PC-3 (cell line): ENCODE measurements at regions not wholly inside any gene's neighbourhood (a gene's known extent, or its start where the extent isn't known, plus 50 kb on each side); places are given as distances from the start of the nearest gene placed in this dataset.

Source experiments
- ATAC-seq: fragments of 200-7000 bp; cut with Tn5 transposase; 2 replicates; pipeline ENCODE4 v1.9.1; 2020; ENCODE audit warnings: mild to moderate bottlenecking, moderate library complexity
- BruUV-seq: library from RNA; stranded (reverse); fragments of 400-500 nt; replicated peaks from 2 replicates; lab custom pipeline; 2021; lab: Mats Ljungman, UMichigan
- CTCF ChIA-PET: fragments of 300-600 bp; sonication (Branson Sonifier 250); formaldehyde crosslinking; loops from one replicate; lab custom pipeline; 2022; ENCODE audit warnings: antibody characterized with exemption; lab: Charles Lee
- POLR2A ChIA-PET: fragments of 300-600 bp; sonication (Branson Sonifier 250); formaldehyde crosslinking; loops from one replicate; lab custom pipeline; 2022; ENCODE audit warnings: antibody characterized with exemption; ENCODE audit not compliant: unreplicated experiment; lab: Charles Lee
- DNase-seq: peaks from one replicate; pipeline ENCODE4 v3.0.0-alpha.2; 2015
- H2AFZ ChIP-seq: fragments of 300-600 bp; sonication (generic); 2 replicates; pipeline ENCODE4 v1.6.0; 2016; ENCODE audit warnings: antibody characterized with exemption, low read length
- H3F3A ChIP-seq: fragments of 300-600 bp; sonication (generic); one replicate; pipeline ENCODE4 v1.6.0; 2017; ENCODE audit warnings: antibody characterized with exemption, low read length, control low read depth, mild to moderate bottlenecking; ENCODE audit not compliant: unreplicated experiment
- H3K27ac ChIP-seq: fragments of 300-600 bp; sonication (generic); 2 replicates; pipeline ENCODE4 v1.5.1; 2016; ENCODE audit warnings: mild to moderate bottlenecking, low read length
- H3K27me3 ChIP-seq: fragments of 300-600 bp; sonication (generic); 2 replicates; pipeline ENCODE4 v1.6.1; 2016; ENCODE audit warnings: low read length, mixed read lengths
- H3K36me3 ChIP-seq: fragments of 300-600 bp; sonication (generic); 2 replicates; pipeline ENCODE4 v1.6.1; 2016; ENCODE audit warnings: low read depth, mixed run types, low read length, mixed read lengths
- H3K4me1 ChIP-seq: fragments of 300-600 bp; sonication (generic); 2 replicates; pipeline ENCODE4 v1.5.1; 2016; ENCODE audit warnings: low read length; ENCODE audit not compliant: insufficient read depth
- H3K4me2 ChIP-seq: fragments of 300-600 bp; sonication (generic); 2 replicates; pipeline ENCODE4 v1.6.0; 2016; ENCODE audit warnings: low read length
- H3K4me3 ChIP-seq: fragments of 300-600 bp; sonication (generic); 2 replicates; pipeline ENCODE4 v1.5.1; 2016; ENCODE audit warnings: mild to moderate bottlenecking, low read length, mixed read lengths
- H3K79me2 ChIP-seq: fragments of 300-600 bp; sonication (generic); 2 replicates; pipeline ENCODE4 v1.6.1; 2017; ENCODE audit warnings: low read length, mixed read lengths
- H3K9ac ChIP-seq: fragments of 300-600 bp; sonication (generic); 2 replicates; pipeline ENCODE4 v1.6.0; 2016; ENCODE audit warnings: mild to moderate bottlenecking, low read length
- H3K9me2 ChIP-seq: fragments of 300-600 bp; sonication (generic); replicated peaks from 2 replicates; pipeline ENCODE4 v1.6.1; 2016; ENCODE audit warnings: mixed run types, low read length, mixed read lengths
- H3K9me3 ChIP-seq: fragments of 300-600 bp; sonication (generic); 2 replicates; pipeline ENCODE4 v1.6.1; 2016; ENCODE audit warnings: low read length, mixed read lengths
- H4K20me1 ChIP-seq: fragments of 300-600 bp; sonication (generic); 2 replicates; pipeline ENCODE4 v1.6.1; 2016; ENCODE audit warnings: low read length, mixed read lengths
- EZH2 ChIP-seq: fragments of 300-600 bp; sonication (generic); IDR thresholded peaks from one replicate; pipeline ENCODE4 v1.6.1; 2017; ENCODE audit warnings: antibody characterized with exemption, mild to moderate bottlenecking, low read length; ENCODE audit not compliant: unreplicated experiment
- EZH2phosphoT487 ChIP-seq: fragments of 300-600 bp; sonication (generic); IDR thresholded peaks from 2 replicates; pipeline ENCODE4 v1.6.1; 2018; ENCODE audit warnings: mild to moderate bottlenecking, antibody characterized with exemption, low read length, borderline replicate concordance
- intact Hi-C: fragments of 100-400 bp; cut with micrococcal nuclease; formaldehyde crosslinking; loops from 2 replicates; pipeline ENCODE4 v1.9.0; 2023
- TF ChIP-seq, protein P1 (sequence below): fragments of 300-600 bp; sonication (generic); conservative IDR thresholded peaks from 2 replicates; pipeline ENCODE4 v1.5.1; 2017; ENCODE audit warnings: antibody characterized with exemption, low read depth, mild to moderate bottlenecking, low read length

DNA sequence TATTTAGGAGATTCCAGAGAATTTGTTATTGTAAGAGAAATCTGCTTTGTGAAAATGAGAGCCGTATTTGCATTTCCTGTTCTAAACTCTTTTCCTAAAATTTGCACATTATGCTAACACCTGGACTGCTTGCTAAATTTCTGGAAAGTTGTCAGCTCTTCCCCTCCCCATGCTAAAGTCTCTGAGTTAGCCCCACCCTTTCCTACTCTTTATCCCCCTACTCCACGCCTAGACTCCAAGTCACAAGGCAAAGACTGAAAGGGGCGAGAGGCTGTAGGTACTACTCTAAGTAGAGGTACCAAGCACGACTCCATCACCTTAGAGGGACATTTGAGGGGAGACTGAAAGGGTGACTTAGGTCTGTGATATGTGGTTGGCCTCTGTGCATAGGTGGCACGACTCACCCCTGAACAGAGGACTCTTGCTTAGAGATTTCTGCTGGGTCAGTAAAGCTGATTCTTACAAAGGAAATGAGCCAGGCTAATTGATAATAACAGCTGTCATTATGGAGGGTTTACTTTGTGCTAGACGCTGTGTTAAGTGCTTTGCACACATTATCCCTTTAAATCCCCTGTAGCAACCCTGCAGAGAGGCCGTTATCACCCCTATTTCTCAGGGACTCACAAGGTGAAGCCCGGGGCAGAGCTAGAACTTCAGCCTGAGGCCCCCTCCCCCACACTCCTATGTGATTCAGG, 373.5 kb downstream of the EN1 start:
- Histone ChIP-seq H3K4me3 (no peak overlapping the region), H3K27me3 (peaks cover 4% of the 10 kb centered on the region; the same call in 1 of the 2 replicates), H3K27ac (no peak overlapping the region), H3K4me1 (peaks cover 17% of the 10 kb centered on the region), H3K4me2 (no peak overlapping the region), H3K9me2 (no peaks in the 10 kb centered on the region), H3K9me3 (no peaks in the 10 kb centered on the region), H3K9ac (no peak overlapping the region), H3K79me2 (no peaks in the 10 kb centered on the region), H4K20me1 (no peaks in the 10 kb centered on the region), H3F3A (no peaks in the 10 kb centered on the region), H3K36me3 (no peaks in the 10 kb centered on the region), H2AFZ (0 out of 2 replicates have a peak overlapping the region, but pooled peaks have one; percentile 31)
- TF ChIP-seq EZH2 (no peak), EZH2phosphoT487 (no peak)
- TF ChIP-seq, protein P1, sequence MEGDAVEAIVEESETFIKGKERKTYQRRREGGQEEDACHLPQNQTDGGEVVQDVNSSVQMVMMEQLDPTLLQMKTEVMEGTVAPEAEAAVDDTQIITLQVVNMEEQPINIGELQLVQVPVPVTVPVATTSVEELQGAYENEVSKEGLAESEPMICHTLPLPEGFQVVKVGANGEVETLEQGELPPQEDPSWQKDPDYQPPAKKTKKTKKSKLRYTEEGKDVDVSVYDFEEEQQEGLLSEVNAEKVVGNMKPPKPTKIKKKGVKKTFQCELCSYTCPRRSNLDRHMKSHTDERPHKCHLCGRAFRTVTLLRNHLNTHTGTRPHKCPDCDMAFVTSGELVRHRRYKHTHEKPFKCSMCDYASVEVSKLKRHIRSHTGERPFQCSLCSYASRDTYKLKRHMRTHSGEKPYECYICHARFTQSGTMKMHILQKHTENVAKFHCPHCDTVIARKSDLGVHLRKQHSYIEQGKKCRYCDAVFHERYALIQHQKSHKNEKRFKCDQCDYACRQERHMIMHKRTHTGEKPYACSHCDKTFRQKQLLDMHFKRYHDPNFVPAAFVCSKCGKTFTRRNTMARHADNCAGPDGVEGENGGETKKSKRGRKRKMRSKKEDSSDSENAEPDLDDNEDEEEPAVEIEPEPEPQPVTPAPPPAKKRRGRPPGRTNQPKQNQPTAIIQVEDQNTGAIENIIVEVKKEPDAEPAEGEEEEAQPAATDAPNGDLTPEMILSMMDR, result no peak
- ATAC-seq, result no peak
- intact Hi-C loops, result no loop called here
- no TSS peak for BruUV-seq
- POLR2A ChIA-PET, result no interaction called here
- DNase-seq, result no peak
- CTCF ChIA-PET, result no interaction called here

DNA sequence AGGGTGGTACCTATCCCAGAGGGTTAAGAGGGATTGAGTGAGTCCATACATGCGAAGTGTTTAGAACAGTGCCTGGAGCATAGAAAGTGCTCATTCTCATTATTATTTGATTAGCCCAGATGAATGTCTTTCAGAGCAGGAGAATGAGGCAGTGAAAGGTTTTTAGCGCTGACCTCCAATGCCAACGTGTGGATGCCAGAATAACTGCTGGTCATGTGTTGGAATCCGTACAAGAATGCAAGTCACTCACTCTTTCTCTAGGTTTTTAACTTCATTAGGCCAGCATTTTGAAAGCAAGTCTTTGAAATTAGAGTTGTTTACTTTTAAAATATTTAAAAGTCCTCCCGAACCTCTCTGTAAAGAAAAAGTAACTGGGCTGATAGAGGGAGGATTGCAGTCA, 374.2 kb downstream of the EN1 start:
- no peaks in the 10 kb centered on the region for H3K79me2 ChIP-seq
- no peaks in the 10 kb centered on the region for H3K9me3 ChIP-seq
- no peaks in the 10 kb centered on the region for H3K36me3 ChIP-seq
- ATAC-seq (no peak), DNase-seq (no peak)
- POLR2A ChIA-PET, result no interaction called here
- no peak overlapping the region for H2AFZ ChIP-seq
- BruUV-seq, result no TSS peak
- TF ChIP-seq, protein P1, result no peak
- TF ChIP-seq EZH2phosphoT487 (no peak), EZH2 (no peak)
- H3K4me1 ChIP-seq, result peaks cover 17% of the 10 kb centered on the region
- no peaks in the 10 kb centered on the region for H3K9me2 ChIP-seq
- no peak overlapping the region for H3K4me3 ChIP-seq
- H4K20me1 ChIP-seq, result no peaks in the 10 kb centered on the region
- no peak overlapping the region for H3K9ac ChIP-seq
- H3K27me3 ChIP-seq, result peaks cover 5% of the 10 kb centered on the region; the same call in 1 of the 2 replicates
- no peaks in the 10 kb centered on the region for H3F3A ChIP-seq
- H3K4me2 ChIP-seq, result no peak overlapping the region
- CTCF ChIA-PET, result no interaction called here
- intact Hi-C loops, result no loop called here
- H3K27ac ChIP-seq, result no peak overlapping the region

DNA sequence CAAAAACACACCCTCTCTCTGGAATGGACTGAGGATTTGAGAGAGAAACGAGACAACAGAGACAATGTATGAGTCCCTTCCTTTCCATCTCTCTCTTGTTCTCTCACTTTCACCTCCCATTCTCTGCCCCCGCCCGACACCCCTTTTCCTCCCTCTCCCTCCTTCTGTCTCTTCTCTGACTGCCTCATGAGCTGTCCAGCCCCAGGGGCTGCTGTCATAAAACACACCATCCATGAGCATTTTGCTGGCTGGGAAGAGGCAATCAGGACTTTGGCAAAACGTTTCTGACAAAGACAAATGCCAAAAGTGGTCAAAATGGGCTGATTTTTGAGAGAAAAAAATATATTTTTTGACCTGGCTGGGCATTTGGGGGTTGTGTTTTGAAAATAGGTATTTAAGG, 377.2 kb downstream of the EN1 start:
- no peak overlapping the region for H2AFZ ChIP-seq
- POLR2A ChIA-PET, result no interaction called here

More for the DNA sequence above, 377.2 kb downstream of the EN1 start:
- Histone ChIP-seq H3K79me2 (no peaks in the 10 kb centered on the region), H3K9me2 (no peaks in the 10 kb centered on the region), H3K4me2 (peak overlapping the region; percentile 20), H4K20me1 (no peaks in the 10 kb centered on the region), H3K27me3 (peaks cover 5% of the 10 kb centered on the region; the same call in 1 of the 2 replicates), H3F3A (no peaks in the 10 kb centered on the region), H3K27ac (no peak overlapping the region), H3K9me3 (no peaks in the 10 kb centered on the region), H3K36me3 (no peaks in the 10 kb centered on the region), H3K9ac (no peak overlapping the region), H3K4me3 (no peak overlapping the region), H3K4me1 (peaks cover 17% of the 10 kb centered on the region)
- DNase-seq, result peak; percentile 55
- CTCF ChIA-PET, result interaction anchor here (0.6 kb wide), 1 partner anchor 15 kb away, joined by 3 read pairs; no protein-coding TSS in a partner anchor
- TF ChIP-seq EZH2 (no peak), EZH2phosphoT487 (no peak)
- TF ChIP-seq, protein P1, result no peak
- intact Hi-C loops, result no loop called here
- no TSS peak for BruUV-seq
- peak; percentile 73 for ATAC-seq
